MM.1S (cell line): ENCODE measurements at regions not wholly inside any gene's neighbourhood (a gene's known extent, or its start where the extent isn't known, plus 50 kb on each side); places are given as distances from the start of the nearest gene placed in this dataset.

Experiments
- DNase-seq: peaks from one replicate; pipeline ENCODE4 v3.0.0-alpha.2; 2015
- H2AFZ ChIP-seq: fragments of 300-600 bp; sonication (generic); 2 replicates; pipeline ENCODE4 v1.6.0; 2016; ENCODE audit warnings: antibody characterized with exemption, low read length
- H3F3A ChIP-seq: fragments of 300-600 bp; sonication (generic); 2 replicates; pipeline ENCODE4 v1.6.1; 2016; ENCODE audit warnings: mild to moderate bottlenecking, antibody characterized with exemption, low read length, moderate library complexity, mixed read lengths; ENCODE audit not compliant: insufficient read depth
- H3K27ac ChIP-seq: fragments of 300-600 bp; sonication (generic); 2 replicates; pipeline ENCODE4 v1.5.1; 2016; ENCODE audit warnings: mild to moderate bottlenecking, low read length
- H3K27me3 ChIP-seq: fragments of 300-600 bp; sonication (generic); replicated peaks from 2 replicates; pipeline ENCODE4 v1.6.0; 2016; ENCODE audit warnings: low read length; ENCODE audit not compliant: insufficient read depth
- H3K36me3 ChIP-seq: fragments of 300-600 bp; sonication (generic); replicated peaks from 2 replicates; pipeline ENCODE4 v1.6.1; 2016; ENCODE audit warnings: mild to moderate bottlenecking, low read length, mixed read lengths; ENCODE audit not compliant: insufficient read depth
- H3K4me1 ChIP-seq: fragments of 300-600 bp; sonication (generic); 2 replicates; pipeline ENCODE4 v1.6.1; 2016; ENCODE audit warnings: low read length, mixed read lengths
- H3K4me2 ChIP-seq: fragments of 300-600 bp; sonication (generic); 2 replicates; pipeline ENCODE4 v1.6.0; 2016; ENCODE audit warnings: low read depth, low read length
- H3K4me3 ChIP-seq: fragments of 300-600 bp; sonication (generic); 2 replicates; pipeline ENCODE4 v1.5.1; 2016; ENCODE audit warnings: low read length, mixed read lengths
- H3K79me2 ChIP-seq: fragments of 300-600 bp; sonication (generic); 2 replicates; pipeline ENCODE4 v1.6.1; 2016; ENCODE audit warnings: mixed run types, low read length, mixed read lengths
- H3K9ac ChIP-seq: fragments of 300-600 bp; sonication (generic); 2 replicates; pipeline ENCODE4 v1.6.1; 2016; ENCODE audit warnings: low read length, mixed read lengths
- H3K9me2 ChIP-seq: fragments of 300-600 bp; sonication (generic); replicated peaks from 2 replicates; pipeline ENCODE4 v1.6.1; 2016; ENCODE audit warnings: mild to moderate bottlenecking, low read length, mixed read lengths; ENCODE audit not compliant: insufficient read depth
- H3K9me3 ChIP-seq: fragments of 300-600 bp; sonication (generic); replicated peaks from 2 replicates; pipeline ENCODE4 v1.6.1; 2016; ENCODE audit warnings: mild to moderate bottlenecking, low read length, mixed read lengths; ENCODE audit not compliant: insufficient read depth
- H4K20me1 ChIP-seq: fragments of 300-600 bp; sonication (generic); 2 replicates; pipeline ENCODE4 v1.6.1; 2016; ENCODE audit warnings: mild to moderate bottlenecking, low read length, moderate library complexity, mixed read lengths; ENCODE audit not compliant: insufficient read depth
- EZH2 ChIP-seq: fragments of 300-600 bp; sonication (generic); optimal IDR thresholded peaks from 2 replicates; pipeline ENCODE3; 2017; ENCODE audit warnings: low read depth, mild to moderate bottlenecking, antibody characterized with exemption, low read length, mixed read lengths
- EZH2phosphoT487 ChIP-seq: fragments of 300-600 bp; sonication (generic); IDR thresholded peaks from 2 replicates; pipeline ENCODE4 v1.6.1; 2018; ENCODE audit warnings: antibody characterized with exemption, low read length
- TF ChIP-seq, protein P1 (sequence below): fragments of 300-600 bp; sonication (generic); IDR thresholded peaks from 2 replicates; pipeline ENCODE4 v1.5.1; 2016; ENCODE audit warnings: antibody characterized with exemption, low read length, mixed read lengths

DNA sequence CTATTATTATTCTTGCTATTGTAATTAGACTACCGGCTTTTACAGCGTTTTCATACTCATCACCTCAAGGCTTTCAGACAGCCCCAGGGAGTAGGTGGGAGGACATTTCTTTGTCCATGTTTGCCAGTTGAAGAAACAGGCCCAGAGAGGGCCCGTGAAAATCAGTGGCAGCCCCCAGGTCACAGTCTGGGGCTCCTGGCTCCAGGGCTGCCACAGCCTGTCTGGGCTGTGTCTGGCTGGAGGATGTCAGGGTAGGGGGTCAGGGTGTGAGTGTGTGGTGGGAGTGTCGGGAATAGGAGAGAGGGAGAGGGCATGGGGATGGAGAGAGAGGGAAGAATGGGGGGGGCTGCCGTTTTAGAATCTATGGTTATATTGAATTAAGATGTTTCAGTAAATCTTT lies 118.2 kb upstream of the TLE3 start:
- no peaks in the 10 kb centered on the region for H3K4me1 ChIP-seq
- TF ChIP-seq EZH2phosphoT487 = no peak
- TF ChIP-seq EZH2 = no peak
- TF ChIP-seq, protein P1, sequence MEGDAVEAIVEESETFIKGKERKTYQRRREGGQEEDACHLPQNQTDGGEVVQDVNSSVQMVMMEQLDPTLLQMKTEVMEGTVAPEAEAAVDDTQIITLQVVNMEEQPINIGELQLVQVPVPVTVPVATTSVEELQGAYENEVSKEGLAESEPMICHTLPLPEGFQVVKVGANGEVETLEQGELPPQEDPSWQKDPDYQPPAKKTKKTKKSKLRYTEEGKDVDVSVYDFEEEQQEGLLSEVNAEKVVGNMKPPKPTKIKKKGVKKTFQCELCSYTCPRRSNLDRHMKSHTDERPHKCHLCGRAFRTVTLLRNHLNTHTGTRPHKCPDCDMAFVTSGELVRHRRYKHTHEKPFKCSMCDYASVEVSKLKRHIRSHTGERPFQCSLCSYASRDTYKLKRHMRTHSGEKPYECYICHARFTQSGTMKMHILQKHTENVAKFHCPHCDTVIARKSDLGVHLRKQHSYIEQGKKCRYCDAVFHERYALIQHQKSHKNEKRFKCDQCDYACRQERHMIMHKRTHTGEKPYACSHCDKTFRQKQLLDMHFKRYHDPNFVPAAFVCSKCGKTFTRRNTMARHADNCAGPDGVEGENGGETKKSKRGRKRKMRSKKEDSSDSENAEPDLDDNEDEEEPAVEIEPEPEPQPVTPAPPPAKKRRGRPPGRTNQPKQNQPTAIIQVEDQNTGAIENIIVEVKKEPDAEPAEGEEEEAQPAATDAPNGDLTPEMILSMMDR = no peak
- H3K9ac ChIP-seq = no peak overlapping the region
- no peaks in the 10 kb centered on the region for H3K27me3 ChIP-seq
- no peak overlapping the region for H3K27ac ChIP-seq
- H2AFZ ChIP-seq = no peak overlapping the region
- H4K20me1 ChIP-seq = no peaks in the 10 kb centered on the region
- H3K9me2 ChIP-seq = no peaks in the 10 kb centered on the region
- H3K9me3 ChIP-seq = no peaks in the 10 kb centered on the region
- H3F3A ChIP-seq = no peaks in the 10 kb centered on the region
- H3K79me2 ChIP-seq = no peaks in the 10 kb centered on the region
- no peak overlapping the region for H3K4me2 ChIP-seq
- H3K4me3 ChIP-seq = no peak overlapping the region
- no peaks in the 10 kb centered on the region for H3K36me3 ChIP-seq
- no peak for DNase-seq

DNA sequence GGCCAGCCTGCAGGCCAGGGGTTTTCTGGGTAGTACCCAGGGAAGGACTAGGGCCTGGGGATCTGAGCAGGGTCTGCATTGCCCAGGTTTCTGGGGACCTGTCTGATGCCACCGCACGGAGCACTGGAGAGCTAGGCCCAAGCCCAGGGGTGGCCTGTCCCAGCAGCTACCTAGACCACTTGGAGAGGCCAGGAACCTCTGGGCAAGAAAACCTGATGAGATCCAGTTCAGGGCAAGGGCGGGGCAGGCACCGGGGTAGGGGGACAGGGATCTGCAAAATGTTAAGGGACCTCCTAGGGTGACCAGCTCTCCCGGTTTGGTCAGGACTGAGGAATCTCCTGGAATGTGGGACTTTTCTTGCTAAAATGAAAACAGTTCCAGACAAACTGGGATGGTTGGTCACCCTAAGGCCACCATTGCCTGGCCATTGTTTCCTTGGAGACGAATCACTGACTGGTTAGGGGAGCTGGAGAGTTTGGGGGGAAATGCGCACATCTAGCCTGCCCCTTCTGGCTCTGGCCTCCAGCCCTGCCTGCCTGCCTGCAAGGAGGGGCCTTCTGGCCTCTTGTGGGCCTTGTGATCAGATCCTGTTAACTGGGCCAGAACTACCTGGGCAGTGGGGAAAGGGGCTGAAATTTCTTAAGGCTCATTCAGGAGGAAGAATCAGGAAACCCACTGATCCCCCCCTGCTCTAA lies 117.4 kb upstream of the TLE3 start:
- H3K9ac ChIP-seq = no peak overlapping the region
- H3K9me3 ChIP-seq = no peaks in the 10 kb centered on the region
- TF ChIP-seq EZH2 = no peak
- TF ChIP-seq EZH2phosphoT487 = no peak
- TF ChIP-seq, protein P1 = no peak
- H3K4me3 ChIP-seq = no peak overlapping the region
- no peak overlapping the region for H3K27ac ChIP-seq
- H3K36me3 ChIP-seq = no peaks in the 10 kb centered on the region
- H2AFZ ChIP-seq = no peak overlapping the region
- H3K79me2 ChIP-seq = no peaks in the 10 kb centered on the region
- no peak overlapping the region for H3K4me2 ChIP-seq
- H3K4me1 ChIP-seq = no peaks in the 10 kb centered on the region
- no peaks in the 10 kb centered on the region for H3F3A ChIP-seq
- H3K27me3 ChIP-seq = no peaks in the 10 kb centered on the region
- no peaks in the 10 kb centered on the region for H4K20me1 ChIP-seq
- DNase-seq = no peak
- no peaks in the 10 kb centered on the region for H3K9me2 ChIP-seq

DNA sequence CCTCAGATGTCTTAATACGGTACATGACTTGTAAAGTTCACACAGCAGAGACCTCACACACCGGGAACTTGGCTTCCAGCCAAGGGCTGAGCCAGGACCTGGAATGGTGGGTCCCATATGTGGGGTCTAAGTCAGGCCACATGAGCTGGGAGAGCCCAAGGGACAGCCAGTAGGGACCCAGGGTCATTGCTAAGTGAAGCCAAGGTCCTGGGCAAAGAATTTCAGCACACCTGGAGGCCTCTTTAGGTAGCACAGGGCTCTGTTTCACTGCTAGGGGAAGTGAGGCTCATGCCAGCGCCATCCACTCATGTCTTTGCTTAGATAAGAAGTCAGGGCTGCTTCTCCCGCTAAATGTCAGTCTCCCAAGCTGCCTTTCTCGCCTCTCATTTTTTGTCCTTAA lies 116.6 kb upstream of the TLE3 start:
- H3K4me3 ChIP-seq = no peak overlapping the region
- no peaks in the 10 kb centered on the region for H3K27me3 ChIP-seq
- no peak overlapping the region for H3K27ac ChIP-seq
- no peaks in the 10 kb centered on the region for H4K20me1 ChIP-seq
- no peaks in the 10 kb centered on the region for H3K79me2 ChIP-seq
- H3K9me2 ChIP-seq = no peaks in the 10 kb centered on the region
- no peaks in the 10 kb centered on the region for H3K4me1 ChIP-seq
- H3K9ac ChIP-seq = no peak overlapping the region
- no peak overlapping the region for H2AFZ ChIP-seq
- DNase-seq = no peak
- no peaks in the 10 kb centered on the region for H3K36me3 ChIP-seq
- H3K9me3 ChIP-seq = no peaks in the 10 kb centered on the region
- no peak overlapping the region for H3K4me2 ChIP-seq
- H3F3A ChIP-seq = no peaks in the 10 kb centered on the region
- no peak for TF ChIP-seq EZH2phosphoT487
- TF ChIP-seq, protein P1 = no peak
- no peak for TF ChIP-seq EZH2
